ENCODE measurements at regions not wholly inside any gene's neighbourhood (a gene's known extent, or its start where the extent isn't known, plus 50 kb on each side); places are given as distances from the start of the nearest gene placed in this dataset.

DNA sequence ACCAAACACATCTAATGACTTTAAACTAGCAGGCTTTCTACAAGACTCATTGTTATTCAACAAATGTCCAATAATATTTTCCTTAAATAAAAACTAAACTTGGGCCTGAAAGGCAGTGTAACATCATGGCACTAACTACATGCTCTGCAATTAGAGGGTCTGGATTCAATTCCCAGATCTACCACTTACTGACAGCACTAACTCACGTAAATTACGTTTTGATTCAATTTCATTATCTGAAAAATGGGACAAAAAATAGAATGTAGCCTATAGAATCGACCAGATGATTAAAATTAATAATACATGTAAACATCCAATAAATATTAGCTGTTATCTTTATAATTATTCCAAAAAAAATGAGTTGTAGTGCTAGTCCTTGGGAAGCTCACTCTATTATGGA lies 98.0 kb upstream of the DDX18 start:
- TF ChIP-seq, protein P1, sequence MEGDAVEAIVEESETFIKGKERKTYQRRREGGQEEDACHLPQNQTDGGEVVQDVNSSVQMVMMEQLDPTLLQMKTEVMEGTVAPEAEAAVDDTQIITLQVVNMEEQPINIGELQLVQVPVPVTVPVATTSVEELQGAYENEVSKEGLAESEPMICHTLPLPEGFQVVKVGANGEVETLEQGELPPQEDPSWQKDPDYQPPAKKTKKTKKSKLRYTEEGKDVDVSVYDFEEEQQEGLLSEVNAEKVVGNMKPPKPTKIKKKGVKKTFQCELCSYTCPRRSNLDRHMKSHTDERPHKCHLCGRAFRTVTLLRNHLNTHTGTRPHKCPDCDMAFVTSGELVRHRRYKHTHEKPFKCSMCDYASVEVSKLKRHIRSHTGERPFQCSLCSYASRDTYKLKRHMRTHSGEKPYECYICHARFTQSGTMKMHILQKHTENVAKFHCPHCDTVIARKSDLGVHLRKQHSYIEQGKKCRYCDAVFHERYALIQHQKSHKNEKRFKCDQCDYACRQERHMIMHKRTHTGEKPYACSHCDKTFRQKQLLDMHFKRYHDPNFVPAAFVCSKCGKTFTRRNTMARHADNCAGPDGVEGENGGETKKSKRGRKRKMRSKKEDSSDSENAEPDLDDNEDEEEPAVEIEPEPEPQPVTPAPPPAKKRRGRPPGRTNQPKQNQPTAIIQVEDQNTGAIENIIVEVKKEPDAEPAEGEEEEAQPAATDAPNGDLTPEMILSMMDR (IDR thresholded peaks at IDR 0.05; ENCODE audit: borderline replicate concordance, extremely low read depth, low read length, poor library complexity, severe bottlenecking), result no peak
- TF ChIP-seq EZH2 (IDR thresholded peaks at IDR 0.05; ENCODE audit: borderline replicate concordance, low read depth, low read length, severe bottlenecking), result no peak

Measured in DND-41 (cell line).